ENCODE measurements at regions not wholly inside any gene's neighbourhood (a gene's known extent, or its start where the extent isn't known, plus 50 kb on each side); places are given as distances from the start of the nearest gene placed in this dataset.
A peak's percentile ranks its signal among the peaks of the same experiment; 100 is the strongest.
"Not testable (repeated sequence)": the region's sequence is repeated elsewhere in the genome, so short reads cannot be mapped to it uniquely, and the experiment has no call there.

DNA sequence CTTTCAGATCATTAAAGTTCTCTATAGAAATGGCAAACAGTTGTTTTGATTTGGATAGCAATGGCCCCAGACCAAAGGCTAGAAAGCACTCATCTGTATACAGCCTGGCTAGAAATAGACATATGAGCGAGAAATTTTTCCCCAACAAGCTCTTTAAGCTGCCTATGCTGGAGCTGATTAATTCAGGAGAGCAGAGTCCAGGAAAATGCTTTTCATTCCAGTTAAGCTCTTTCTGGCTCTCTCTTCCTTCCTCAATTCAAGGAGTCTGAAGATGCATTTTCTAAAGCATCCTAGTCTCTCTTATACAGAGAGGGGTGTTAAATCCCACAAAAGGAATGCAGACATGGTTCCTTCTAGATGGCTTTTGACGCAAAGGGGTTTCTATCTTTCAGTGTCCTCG, 141.7 kb upstream of the RAI2 start:
- DNase-seq = no peak

DNA sequence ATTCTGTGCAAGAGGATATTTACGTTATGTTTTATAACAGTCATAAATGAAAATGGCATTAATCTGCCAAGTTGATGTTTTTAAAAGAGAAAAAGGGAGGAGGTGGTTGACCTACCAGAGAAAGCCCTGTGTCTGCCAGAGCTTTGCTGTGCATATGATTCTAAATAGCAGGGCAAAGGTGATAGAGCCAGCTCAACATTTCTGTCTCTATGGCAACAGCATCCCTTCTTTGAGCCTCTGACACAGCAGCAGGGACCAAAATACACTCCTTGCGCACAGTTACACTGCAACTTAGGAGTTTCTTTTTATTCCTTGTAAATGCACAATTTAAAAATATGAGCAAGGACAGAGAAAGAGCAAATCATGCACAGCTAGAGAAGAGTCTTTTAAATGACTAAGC, 133.3 kb upstream of the RAI2 start:
- DNase-seq = no peak

DNA sequence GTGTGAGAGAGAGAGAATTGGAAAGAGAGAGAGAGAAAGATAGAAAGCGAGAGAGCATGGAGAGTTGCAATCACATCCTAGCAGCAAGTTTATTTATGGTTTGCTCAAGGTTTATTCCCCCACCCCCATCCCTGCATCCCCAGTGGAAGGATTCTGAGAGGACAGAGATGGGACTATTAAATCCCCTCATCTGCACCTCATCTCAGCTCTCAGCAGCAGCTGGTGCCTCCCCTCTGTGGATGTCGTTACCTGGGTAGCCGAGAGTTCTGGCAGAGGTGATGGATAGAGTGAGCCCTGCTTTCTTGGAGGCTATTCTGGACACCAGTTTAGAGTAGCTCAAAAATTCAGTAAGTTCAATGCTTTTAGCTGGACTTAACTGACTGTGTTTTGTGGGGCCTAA, 132.0 kb upstream of the RAI2 start:
- DNase-seq = no peak

DNA sequence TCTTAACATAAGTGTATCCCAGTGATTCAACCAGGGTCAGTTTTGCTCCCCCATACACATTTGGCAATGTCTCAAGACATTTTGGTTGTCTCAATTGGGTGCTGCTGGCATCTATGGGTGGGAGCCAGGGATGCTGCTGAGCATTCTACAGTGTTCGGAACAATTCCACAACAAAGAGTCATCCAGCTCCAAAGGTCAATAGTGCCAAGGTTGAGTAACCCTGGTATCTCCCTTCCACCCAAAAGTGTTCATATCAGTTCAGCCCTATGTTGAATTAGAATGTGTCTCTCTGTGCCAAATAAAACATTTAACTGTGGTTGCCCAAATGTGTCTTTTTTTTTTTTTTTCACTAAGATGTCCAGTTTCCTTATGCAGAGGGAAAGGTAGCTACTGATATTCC, 129.4 kb upstream of the RAI2 start:
- no peak for DNase-seq

DNA sequence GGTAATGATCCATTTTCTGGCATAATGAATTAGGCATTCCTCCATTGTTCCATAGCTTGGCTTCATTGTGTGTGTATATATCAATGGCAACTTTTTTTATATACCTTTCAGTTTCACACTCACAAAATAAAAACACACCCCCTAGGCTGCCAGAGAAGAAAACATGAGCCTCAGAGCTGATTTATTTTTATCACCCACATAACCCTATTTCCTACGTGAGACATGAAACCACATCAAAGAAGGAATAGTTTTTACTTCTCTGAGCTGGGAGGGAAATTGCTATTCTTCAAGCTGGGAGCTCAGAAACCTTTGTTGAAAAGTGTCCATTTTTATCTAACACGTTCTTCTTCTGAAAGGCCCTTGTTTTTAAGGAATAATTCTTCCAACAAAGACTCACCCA, 126.7 kb upstream of the RAI2 start:
- DNase-seq = no peak

DNA sequence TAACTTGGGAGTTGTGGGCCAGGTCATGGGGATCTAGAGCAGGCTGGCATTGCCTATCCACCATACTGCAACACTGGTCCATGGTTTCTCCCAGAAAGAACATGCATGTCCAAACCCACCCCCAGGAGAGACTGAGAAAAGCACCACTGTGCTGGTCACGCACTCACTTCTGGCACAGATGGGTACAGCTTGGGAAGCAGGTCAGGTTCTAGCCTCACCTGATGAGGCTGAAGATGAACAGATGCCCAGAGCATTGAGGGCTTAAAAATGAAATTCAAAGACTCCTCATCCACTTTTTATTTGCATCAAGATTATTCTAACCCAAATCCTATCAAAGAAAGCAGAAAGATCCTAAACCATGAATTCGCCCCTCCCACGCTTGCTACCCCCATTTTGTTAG, 125.9 kb upstream of the RAI2 start:
- no peak for DNase-seq

DNA sequence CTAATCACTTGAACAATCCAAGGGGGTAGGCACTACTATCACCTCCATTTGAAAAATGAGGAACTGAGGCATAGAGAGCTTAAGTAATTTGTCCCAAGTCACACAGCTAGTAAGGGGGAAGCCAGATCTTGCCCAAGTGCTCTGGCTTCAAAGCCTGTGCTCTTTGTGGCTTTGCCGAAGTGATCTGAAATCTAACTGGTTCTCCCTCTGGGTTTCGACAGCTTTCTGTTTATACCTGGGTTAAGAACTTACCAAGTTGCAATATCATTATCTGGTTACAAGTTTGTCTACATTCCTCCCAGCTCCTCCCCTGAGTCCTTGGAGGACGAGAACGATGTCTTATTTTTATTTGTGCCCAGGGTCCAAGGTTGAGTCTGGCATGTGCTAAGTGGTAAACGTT, 125.3 kb upstream of the RAI2 start:
- DNase-seq = no peak

DNA sequence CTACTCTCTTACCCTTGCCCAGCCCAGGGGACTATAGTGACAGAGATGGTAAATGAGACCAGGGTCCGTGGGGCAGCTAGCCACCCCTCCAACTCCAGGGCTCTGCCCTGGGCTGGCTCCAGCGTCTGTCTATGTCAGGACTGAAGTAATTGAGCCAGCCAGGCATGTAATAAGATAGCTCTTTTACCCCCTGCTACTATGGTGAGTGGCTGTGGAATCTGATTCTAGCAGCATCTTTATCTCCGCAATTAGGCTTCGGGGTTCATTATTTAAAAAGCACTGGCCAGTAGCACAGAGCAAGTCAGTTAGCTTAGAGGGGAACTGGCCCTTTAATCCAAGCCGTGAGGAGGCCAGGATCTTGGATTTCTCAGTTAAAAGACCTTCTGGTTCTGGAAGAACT, 123.3 kb upstream of the RAI2 start:
- no peak for DNase-seq

DNA sequence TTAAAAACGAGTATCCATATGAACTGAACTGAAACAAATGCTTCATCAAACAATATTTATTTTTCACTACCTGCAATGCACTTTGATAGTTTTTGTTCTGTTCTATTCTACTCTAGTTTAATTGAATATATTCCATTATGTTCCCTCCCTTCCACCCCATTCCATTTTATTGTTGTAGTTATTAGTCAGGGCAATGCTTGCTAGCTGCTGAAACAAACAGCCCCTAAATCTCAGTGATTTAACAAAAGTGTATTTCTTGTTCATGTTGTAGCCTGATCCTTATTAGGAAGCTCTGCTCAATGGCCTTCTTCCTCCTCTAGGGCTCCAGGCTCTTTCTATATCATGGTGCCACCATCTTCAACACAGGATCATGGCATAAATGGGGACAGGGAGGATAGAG, 122.3 kb upstream of the RAI2 start:
- no peak for DNase-seq

DNA sequence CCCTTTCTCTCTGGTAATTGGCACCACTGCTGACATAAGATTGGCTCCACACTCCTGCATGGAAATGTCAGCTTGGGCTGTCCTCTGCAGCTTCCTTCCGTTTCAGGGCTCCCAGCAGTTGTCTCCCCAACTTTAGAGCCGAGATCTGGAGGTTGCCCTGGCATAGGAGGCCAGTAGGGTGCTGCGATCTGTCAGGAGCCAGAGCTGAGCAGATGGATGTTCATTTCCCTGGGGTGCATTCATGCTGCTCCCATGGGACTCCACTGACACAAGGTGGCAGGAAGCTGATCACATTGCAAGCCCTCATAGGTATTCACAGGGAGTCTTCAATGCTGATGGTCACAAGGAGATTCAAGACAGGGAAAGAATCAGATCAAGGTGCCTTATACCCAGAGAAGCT, 116.6 kb upstream of the RAI2 start:
- no peak for DNase-seq

DNA sequence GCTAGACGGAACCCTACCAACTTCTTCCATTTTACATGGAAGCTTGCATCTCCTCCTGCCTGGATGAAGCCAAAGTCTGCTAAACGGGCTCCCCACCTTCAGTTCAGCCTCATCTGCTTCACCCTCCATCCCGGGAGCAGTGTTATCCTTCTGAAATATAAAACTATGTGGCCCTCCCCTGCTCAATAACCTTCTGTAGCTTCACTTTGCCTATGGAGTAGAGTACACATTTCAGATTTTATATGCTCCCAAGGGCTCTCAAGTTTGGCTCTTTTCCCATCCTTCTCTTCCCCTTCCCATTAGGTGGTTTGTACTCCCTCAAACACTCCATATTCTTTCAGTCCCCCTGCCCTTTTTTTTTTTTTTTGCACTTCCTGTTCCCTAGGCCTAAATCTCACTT, 115.9 kb upstream of the RAI2 start:
- DNase-seq = no peak

DNA sequence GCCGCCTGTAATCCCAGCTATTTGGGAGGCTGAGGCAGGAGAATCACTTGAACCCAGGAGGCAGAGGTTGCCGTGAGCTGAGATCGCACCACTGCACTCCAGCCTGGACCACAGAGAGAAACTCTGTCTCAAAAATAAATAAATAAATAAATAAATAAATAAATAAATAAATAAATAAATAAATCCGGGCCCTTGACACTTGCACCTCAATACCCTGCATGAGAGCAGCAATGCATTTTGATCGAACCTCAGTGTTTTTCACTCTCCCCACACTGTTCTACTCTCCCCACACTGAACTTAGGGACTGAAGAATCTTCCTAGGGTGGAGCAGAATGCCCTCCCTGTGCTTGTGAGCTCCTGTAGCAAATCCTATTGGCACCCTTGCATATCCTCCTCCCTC, 114.3 kb upstream of the RAI2 start:
- not testable (repeated sequence) for DNase-seq

DNA sequence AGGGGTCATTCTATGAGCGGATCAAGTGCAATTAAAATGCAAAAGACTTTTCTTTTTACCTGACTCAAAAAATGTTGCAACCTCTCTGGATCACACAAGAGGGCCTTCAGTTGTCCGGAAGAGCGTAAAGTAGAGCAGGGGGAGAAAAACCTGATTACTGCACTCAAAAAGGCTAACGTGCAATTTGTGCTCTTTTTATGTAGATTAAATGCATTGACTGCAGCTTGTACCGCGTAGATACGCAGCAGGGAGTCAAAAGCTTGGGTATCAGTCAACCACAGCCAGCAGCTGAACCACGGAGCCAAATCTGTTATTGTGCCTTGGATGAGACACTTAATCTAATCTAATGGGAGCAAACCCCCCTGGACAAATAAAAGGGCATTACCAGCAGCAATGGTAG, 107.3 kb upstream of the RAI2 start:
- DNase-seq = peak; percentile 54 to 64

DNA sequence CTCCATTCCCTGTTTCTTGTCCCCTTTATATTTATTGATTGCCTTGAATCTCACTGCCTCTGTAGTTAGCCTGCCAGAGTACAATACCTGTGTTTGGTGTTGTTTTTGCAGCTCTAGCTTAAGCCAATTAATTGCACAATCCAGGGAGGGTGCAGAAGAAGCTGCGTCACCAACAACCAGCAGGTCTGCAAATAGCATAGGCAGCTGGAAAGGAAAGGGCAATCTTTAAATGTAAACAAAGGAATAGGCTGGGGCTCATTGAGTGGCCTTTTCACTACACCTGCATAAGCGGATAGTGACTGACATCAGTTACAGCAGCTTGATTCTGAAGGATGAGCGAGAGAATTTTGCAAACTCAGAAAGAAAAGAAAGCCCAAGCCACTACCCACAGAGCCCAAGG, 106.8 kb upstream of the RAI2 start:
- peak; percentile 56 to 76 for DNase-seq

DNA sequence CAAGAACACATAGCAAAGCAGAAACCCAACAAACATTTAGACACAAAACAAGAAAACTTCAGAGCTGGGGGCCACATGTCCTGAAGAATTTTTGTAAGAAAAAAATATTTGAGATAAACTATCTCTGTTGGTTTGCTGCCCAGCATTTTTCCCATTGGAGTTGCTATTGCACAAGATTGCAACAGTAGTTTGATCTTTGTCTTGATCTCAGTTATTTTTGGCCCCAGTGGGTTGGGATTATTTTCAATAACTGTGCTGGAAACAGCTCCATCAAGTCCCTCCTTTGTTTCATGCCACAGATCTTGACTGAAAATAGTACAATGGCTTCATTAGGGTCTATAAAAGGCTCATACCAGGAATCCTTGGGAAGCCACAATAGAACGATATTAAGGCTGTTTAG, 103.8 kb upstream of the RAI2 start:
- DNase-seq = no peak

DNA sequence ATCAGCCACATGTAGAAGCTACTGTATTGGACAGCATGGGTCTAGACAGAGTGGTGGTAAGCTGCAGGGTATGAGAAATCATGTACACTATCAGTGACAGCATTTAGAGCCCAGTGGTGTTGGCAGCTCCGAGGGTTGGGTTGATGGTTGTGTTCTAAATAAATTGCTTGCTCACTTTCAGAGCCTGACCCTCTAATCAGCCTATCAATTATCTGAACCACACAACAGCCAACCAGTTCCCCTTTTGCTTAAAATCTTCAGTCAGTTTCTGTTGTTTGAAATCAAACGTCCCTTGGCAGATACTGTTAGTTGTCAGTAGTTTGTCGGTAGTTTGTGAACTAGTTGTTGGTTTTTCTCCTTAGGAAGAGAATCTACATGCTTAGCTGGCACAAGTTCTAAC, 99.8 kb upstream of the RAI2 start:
- DNase-seq = no peak

DNA sequence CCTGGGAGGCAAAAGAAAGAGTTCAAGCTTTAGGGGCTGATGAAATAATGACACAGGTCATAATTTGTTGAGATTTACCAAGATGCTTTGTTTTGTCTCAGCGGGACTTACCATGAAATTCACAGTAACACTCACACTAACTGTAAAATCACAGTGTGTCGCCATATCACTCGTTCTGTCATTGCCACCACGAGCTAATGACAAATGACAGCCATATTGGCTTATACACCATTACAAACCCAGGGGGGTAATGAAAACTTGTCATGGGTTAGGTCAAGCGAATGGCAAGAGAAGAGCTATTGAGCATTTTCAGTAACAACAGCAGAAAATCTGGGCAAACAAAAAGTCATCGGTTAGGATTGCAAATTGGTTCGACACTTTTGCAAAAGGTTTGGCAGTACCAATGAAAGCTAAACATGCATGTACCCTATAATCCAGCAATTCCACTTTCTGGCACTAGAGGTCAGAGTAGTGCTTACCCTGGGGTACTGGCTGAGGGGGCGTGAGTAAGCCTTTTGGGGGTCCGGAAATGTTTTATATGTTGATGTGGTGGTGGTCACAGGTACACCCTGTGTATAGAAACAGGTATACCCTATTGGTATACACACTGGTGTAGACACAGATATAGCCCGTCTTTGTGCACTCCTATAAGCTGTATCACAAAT, 83.9 kb upstream of the RAI2 start:
- no peak for DNase-seq

DNA sequence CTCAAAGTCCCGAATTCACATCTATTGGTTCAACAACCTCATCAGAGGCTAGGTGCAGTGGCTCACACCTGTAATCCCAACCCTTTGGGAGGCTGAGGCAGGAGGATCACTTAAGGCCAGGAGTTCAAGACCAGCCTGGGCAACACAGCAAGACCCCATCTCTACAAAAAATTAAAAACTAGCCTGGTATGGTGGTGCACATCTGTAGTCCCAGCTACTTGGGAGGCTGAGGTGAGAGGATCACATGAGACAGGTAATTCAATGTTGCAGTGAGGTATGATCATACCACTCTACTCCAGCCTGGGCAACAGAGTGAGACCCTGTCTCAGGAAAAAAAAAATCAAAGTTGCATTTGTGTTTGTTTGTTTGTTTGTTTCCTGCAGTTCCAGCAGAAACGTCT, 80.1 kb upstream of the RAI2 start:
- not testable (repeated sequence) for DNase-seq

DNA sequence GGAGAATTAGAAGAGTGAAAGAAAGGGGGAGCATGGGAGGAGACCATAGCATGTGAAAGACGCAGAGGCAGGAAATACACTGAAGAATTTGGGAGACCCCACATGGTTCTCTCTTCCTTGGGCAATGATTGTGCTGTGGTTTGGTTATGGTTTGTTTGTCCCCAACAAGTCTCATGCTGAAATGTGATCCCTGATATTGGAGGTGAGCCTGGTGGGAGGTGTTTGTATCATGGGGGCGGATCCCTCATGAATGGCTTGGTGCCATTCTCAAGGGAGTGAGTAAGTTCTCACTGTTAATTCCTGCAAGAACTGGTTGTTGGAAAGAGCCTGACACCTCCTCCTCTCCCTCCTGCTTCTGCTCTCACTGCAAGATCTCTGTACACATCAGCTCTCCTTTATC, 78.6 kb upstream of the RAI2 start:
- no peak for DNase-seq

DNA sequence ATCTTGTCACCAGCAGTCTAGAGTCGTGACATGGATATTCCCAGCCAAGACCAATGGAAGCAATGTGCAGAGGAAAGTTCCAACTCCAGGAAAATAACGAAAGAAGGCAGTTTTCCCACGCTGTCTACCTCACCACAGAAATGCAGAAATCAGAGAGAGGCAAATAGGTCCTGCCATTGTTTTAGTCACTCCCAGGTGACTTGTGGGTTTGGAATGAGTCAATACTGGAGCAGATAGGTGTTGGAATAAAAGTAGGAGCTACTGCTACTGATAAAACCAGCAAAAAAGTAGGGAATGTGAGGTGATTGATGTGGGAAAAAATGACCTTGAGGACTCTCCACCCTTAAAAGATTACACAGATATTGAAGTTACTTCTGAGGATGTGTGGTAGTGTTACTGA, 72.8 kb upstream of the RAI2 start:
- no peak for DNase-seq

DNA sequence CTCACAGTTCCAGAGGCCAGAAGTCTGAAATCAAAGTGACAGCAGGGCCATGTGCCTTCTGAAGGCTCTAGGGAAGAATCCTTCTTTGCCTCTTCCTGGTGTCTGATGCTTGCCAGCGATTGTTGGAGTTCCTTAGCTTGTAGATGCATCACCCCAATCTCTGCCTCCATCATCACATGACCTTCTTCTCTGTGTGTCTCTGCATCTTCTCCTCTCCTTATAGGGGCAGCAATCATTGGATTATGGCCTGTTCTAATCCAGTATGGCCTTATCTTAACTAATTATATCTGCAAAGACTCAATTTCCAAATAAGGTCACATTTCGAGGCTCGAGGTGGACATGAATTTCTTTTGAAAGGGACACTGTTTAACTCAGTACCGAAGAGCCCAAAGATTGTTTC, 71.7 kb upstream of the RAI2 start:
- DNase-seq = no peak

DNA sequence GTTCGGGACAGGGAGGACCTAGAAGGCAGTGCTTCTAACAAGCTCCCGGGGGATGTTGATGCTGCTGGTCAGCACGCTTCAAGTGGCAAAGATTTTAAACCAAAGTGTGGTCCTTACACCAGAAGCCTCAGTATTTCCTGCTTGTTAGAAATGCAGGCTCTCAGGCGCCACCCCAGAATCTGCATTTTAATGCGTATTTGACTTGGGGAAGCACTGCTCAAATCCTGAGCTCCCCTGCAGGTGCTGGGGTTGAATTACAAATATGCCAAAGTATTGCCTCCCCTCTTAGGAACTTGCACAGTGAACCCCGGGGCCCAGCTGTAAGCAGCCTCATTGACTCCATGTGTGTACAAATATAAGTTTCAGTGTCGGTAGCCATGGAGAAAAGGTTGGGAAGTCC, 70.8 kb upstream of the RAI2 start:
- no peak for DNase-seq

DNA sequence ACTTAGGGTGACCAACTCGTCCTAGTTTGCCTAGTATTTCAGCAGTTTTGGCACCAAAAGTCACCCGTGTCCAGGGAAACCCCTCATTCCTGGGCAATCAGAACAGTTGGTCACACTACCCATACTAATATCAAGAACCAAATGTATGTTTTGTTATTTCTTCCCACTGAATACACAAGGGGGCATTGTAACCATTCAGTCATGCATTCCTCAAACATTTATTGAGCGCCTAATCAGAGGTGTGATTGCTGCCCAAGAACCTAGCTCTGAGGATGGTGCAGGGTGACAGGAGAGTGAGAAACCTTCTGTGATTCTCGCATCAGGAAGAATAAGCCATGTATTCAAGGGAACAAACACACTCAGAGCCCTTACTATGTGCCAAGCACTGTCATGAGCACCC, 69.8 kb upstream of the RAI2 start:
- DNase-seq = no peak

DNA sequence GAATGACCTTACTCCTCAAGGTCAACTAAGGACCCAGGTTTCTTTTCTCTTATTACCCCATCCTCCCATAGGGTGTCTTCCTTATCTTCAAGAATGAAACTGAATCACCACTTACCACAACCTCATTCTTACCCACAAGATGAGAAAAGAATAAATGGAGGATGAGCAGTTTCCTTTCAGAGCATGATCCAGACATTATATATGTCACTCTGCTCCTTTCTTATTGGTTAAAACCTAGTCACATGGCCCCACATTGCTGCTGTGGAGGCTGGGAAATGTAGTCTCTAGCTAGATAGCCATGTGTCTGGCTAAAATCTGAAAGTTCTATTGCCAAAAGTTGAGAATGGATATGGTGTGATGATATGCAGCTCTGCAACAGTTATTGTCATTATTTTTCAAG, 62.4 kb upstream of the RAI2 start:
- peak in 1 of 2 experiments; percentile 5 for DNase-seq

DNA sequence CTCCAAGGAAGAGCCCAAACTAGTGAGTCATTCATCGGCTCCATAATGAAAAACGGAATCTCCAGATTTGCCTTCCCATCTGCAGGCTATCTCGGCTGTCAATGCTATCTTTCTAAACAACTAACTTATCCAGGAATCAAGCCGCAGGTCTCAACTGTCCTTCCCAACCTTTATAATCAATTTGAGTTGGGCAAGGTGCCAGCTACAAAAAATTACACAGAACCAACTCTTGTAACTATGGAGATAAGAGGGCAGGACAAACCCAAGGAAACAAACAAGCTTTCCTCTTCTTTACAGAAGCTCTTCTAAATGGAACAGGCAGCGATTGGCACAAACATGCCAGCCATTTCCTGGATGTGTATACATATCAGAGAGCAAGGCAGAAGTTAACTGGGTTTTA, 61.2 kb upstream of the RAI2 start:
- DNase-seq = peak; percentile 3 to 23

DNA sequence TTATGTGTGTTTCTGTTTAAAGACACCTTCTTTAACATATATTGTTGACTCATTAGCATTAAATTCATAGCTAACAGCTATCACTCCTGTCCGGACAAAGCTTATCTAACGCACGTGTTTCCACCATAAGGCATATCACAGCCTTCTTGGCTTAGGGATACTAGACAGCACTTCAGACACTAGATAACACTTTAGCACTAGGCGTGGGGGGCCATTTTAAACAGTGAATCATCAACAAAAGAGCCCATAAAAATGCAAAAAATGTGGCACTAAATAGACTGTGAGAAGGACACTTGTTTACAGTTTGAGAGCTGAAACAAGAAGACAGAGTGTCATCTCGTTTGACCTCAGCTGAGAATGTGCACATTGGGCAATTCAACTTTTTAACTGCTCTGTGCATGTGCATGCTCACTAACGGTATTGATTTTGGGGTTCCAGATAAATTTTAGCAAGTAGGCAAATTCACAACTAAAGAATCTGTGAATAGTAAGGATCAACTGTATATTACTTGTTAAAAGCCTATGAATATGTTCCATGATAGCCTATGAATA, 58.9 kb upstream of the RAI2 start:
- DNase-seq = no peak
